ENCODE measurements at regions not wholly inside any gene's neighbourhood (a gene's known extent, or its start where the extent isn't known, plus 50 kb on each side); places are given as distances from the start of the nearest gene placed in this dataset.
"Not testable (repeated sequence)": the region's sequence is repeated elsewhere in the genome, so short reads cannot be mapped to it uniquely, and the experiment has no call there.

GRCh38 chr2:238502088-238502810, 75.5 kb downstream of the ASB1 start:
- ATAC-seq: no peak
- Mint-ChIP-seq H3K36me3 (no peaks in the 10 kb centered on the region), H3K27ac (no peak overlapping the region), H3K9me3 (no peaks in the 10 kb centered on the region)
- no peak for DNase-seq (ENCODE audit: low spot score in 2 of 2)

- ATAC-seq: no peak
- Mint-ChIP-seq H3K36me3 (no peaks in the 10 kb centered on the region), H3K9me3 (no peaks in the 10 kb centered on the region), H3K27ac (no peak overlapping the region)
- no peak for DNase-seq (ENCODE audit: low spot score in 2 of 2)
Observed at GRCh38 chr2:238502956-238503791, 76.4 kb downstream of the ASB1 start.

DNA sequence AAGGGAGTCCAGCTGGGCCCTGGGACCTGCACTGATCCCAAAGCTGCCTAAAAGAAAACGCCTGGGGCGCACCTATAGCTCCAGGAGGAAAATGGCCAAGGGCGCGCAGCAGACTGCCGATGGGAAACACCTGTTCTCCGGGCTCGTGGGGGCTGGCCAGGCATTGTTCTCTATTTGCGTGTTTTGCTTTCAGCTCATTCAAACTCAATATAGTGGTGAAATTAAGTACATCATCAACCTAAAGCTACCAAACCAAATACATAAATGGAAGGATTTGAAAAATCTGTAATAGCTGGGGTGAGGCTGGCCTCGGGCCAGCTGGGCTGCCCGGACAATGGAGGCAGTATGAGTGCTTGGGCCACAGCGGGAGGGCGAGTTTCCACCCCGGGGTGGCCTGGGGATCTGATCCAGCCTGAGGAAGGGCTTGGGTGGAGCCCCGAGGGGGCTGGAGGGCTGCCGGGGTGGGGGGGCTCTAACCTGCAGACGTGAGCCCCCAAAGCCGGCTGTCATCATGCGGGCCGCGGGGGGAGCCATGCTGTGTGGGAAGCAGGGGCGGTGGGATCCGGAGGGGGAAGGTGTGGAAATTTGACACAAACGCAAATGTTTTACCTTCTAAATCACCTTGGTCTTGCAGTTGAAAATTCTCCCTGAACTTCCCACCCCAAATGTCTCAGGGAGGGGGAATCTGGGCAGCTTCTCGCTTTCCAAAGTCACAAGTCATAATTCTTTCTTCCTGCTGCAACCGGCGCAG, 77.6 kb downstream of the ASB1 start:
- Mint-ChIP-seq H3K36me3 (no peaks in the 10 kb centered on the region), H3K27ac (no peak overlapping the region), H3K9me3 (no peaks in the 10 kb centered on the region)
- DNase-seq (ENCODE audit: low spot score in 2 of 2) (no peak), ATAC-seq (no peak)

GRCh38 chr2:238505119-238505891, 78.6 kb downstream of the ASB1 start:
- no peak for ATAC-seq
- Mint-ChIP-seq H3K9me3 (no peaks in the 10 kb centered on the region), H3K27ac (peak overlapping the region in 1 of 2 donors; percentile 44), H3K36me3 (no peaks in the 10 kb centered on the region)
- DNase-seq (ENCODE audit: low spot score in 2 of 2): peak in 1 of 2 donors; percentile 37

DNA sequence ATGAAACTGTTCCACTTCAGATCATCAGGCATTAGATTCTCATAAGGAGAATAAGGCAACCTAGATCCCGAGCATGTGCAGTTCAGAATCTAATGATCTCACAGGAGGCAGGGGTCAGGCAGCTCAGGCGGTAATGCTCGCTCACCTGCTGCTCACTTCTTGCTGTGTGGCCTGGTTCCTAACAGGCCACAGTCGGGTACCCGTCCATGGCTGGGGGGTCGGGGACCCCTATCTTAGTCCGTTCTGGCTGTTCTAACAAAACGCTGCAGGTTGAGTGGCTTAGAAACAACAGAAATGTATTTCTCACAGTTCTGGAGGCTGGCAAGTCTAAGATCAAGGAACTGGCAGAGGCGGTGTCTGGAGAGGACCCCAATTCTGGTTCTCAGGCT, 79.2 kb downstream of the ASB1 start:
- Mint-ChIP-seq H3K27ac (no peak overlapping the region), H3K9me3 (no peaks in the 10 kb centered on the region), H3K36me3 (no peaks in the 10 kb centered on the region)
- no peak for ATAC-seq
- no peak for DNase-seq (ENCODE audit: low spot score in 2 of 2)

DNA sequence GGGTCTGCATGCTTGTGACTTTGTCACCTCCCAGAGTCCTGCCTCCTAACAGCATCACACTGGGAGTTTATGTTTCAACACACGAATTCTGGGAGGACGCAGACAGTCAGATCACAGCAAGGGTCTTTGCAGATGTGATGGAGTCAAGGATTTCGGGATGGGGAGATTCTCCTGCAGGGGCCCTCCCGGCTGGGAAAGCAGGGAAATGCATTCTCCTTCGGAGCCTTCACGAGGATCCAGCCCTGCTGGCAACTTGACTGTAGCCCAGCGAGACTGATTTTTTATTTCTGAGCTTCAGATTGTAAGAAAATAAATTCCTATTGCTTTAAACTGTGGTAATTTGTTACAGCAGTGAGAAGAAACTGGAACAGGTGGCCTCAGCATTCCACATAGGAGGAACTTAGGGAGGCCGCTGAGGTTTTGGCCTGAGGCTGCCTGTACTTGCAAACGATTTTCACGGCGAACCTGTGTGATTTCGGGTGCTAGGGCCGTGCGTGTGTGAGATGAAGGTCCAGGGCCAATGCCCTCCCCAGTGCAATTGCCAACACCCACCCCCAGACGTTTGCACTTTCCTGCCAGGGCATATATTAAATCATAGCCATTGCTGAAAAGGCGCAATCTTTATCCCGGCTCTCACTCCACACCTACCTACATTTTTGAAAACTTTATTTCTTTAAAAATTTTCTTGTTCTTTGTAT, 79.8 kb downstream of the ASB1 start:
- Mint-ChIP-seq H3K9me3 (no peaks in the 10 kb centered on the region), H3K36me3 (no peaks in the 10 kb centered on the region), H3K27ac (no peak overlapping the region)
- peak in 1 of 2 donors; percentile 18 for DNase-seq (ENCODE audit: low spot score in 2 of 2)
- no peak for ATAC-seq

GRCh38 chr2:238507836-238508235, 81.1 kb downstream of the ASB1 start:
- DNase-seq (ENCODE audit: low spot score in 2 of 2): peak in 1 of 2 donors; percentile 9
- Mint-ChIP-seq H3K27ac (no peak overlapping the region), H3K9me3 (no peaks in the 10 kb centered on the region), H3K36me3 (no peaks in the 10 kb centered on the region)
- no peak for ATAC-seq

DNA sequence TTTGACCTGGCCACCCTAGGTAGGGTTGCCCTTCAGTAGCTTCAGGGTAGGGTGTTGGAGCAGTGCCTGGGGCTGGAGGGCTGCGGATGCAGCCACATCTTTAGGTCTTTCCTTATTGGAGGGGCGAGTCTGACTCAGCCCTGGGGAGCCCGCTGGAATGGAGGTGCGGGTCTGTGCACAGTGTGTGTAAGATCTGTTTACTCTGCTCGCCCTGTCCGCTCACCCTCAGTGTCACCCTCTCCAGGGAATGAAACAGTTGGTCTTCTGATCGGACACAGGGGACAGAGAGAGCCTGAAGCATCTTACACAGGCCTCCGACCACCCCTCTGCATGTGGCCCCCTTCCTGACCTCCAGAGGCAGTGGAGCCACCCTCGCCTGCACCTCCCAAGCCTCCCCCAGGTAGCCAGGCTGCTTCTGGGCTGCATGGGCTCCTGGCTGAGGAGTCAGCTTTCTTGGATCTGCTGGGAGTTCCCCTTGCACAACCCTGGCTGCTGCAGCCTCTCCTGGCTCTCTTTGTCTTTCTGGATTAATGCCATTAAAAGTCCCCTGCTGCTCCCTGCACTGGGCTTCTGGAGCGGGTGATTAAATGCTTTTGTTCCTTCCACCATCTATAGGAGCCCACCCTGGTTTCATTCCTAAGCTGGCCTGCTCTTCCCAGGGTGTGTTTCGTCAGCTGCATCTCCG, 82.6 kb downstream of the ASB1 start:
- DNase-seq (ENCODE audit: low spot score in 2 of 2) (no peak), ATAC-seq (no peak)
- H3K27ac Mint-ChIP-seq: peak overlapping the region in 1 of 2 donors; percentile 72
- no peaks in the 10 kb centered on the region for H3K9me3 Mint-ChIP-seq
- no peaks in the 10 kb centered on the region for H3K36me3 Mint-ChIP-seq

GRCh38 chr2:238509903-238510302, 83.2 kb downstream of the ASB1 start:
- Mint-ChIP-seq H3K36me3 (no peaks in the 10 kb centered on the region), H3K27ac (no peak overlapping the region), H3K9me3 (no peaks in the 10 kb centered on the region)
- no peak for DNase-seq (ENCODE audit: low spot score in 2 of 2)
- ATAC-seq: no peak

- Mint-ChIP-seq H3K27ac (no peak overlapping the region), H3K9me3 (peaks cover 1 to 5% of the 10 kb centered on the region in 2 donors), H3K36me3 (peaks cover under 1 to 5% of the 10 kb centered on the region in 2 donors)
- no peak for DNase-seq (ENCODE audit: low spot score in 2 of 2)
- no peak for ATAC-seq
Observed at GRCh38 chr2:238510911-238511613, 84.3 kb downstream of the ASB1 start.

GRCh38 chr2:238511614-238511950, 84.9 kb downstream of the ASB1 start:
- Mint-ChIP-seq H3K27ac (no peak overlapping the region), H3K9me3 (peaks cover 7 to 10% of the 10 kb centered on the region in 2 donors), H3K36me3 (peaks cover 6 to 10% of the 10 kb centered on the region in 2 donors)
- DNase-seq (ENCODE audit: low spot score in 2 of 2) (no peak), ATAC-seq (no peak)

GRCh38 chr2:238512247-238512867, 85.6 kb downstream of the ASB1 start:
- Mint-ChIP-seq H3K36me3 (peaks cover 8 to 12% of the 10 kb centered on the region in 2 donors), H3K9me3 (peaks cover 9 to 12% of the 10 kb centered on the region in 2 donors)

DNA sequence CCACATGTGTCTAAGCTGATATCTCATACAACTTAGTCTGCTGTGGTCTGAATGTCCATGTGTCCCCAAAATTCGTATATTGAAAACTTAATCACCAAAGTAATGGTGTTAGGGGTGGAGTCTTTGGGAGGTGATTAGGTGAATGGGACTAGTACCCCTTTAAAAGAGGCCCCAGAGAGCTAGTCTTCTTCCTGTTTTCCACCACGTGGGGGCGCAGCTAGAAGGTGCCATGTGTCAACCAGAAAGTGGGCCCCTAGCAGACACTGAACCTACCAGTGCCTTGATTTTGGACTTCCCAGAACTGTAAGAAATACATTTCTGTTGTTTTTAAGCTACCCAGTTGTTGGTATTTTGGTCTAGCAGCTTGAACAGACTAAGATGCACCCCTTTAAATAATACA, 86.6 kb downstream of the ASB1 start:
- DNase-seq (ENCODE audit: low spot score in 2 of 2) (peak in 1 of 2 donors; percentile 54), ATAC-seq (peak in 1 of 2 donors; percentile 34)
- H3K27ac Mint-ChIP-seq: no peak overlapping the region
- peaks cover 13 to 17% of the 10 kb centered on the region in 2 donors for H3K9me3 Mint-ChIP-seq
- peaks cover 15 to 17% of the 10 kb centered on the region in 2 donors for H3K36me3 Mint-ChIP-seq

More at GRCh38 chr2:238512247-238512867, 85.6 kb downstream of the ASB1 start:
- DNase-seq (ENCODE audit: low spot score in 2 of 2) (no peak), ATAC-seq (no peak)
- H3K27ac Mint-ChIP-seq: no peak overlapping the region

DNA sequence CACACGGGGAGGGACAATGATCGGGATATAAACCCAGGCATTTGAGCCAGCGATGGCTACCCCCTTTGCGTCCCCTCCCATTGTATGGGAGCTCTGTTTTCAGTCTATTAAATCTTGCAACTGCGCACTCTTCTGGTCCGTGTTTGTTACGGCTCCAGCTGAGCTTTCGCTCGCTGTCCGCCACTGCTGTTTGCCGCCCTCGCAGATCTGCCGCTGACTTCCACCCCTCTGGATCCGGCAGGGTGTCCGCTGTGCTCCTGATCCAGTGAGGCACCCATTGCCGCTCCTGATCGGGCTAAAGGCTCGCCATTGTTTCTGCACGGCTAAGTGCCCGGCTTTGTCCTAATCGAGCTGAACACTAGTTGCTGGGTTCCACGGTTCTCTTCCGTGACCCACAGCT, 87.3 kb downstream of the ASB1 start:
- peaks cover 13 to 17% of the 10 kb centered on the region in 2 donors for H3K9me3 Mint-ChIP-seq
- H3K27ac Mint-ChIP-seq, ATAC-seq: not testable (repeated sequence)

More for the DNA sequence above, 87.3 kb downstream of the ASB1 start:
- peaks cover 15 to 17% of the 10 kb centered on the region in 2 donors for H3K36me3 Mint-ChIP-seq
- DNase-seq (ENCODE audit: low spot score in 2 of 2): not testable (repeated sequence)
